NOMO-1 (cell line): ENCODE measurements at regions not wholly inside any gene's neighbourhood (a gene's known extent, or its start where the extent isn't known, plus 50 kb on each side); places are given as distances from the start of the nearest gene placed in this dataset.
A peak's percentile ranks its signal among the peaks of the same experiment; 100 is the strongest.

Experiments used
- DNase-seq, 2 experiments: peaks; one replicate each; lab custom pipeline; 2025; ENCODE audit not compliant: unreplicated experiment in 2 of 2; lab: John Stamatoyannopoulos, UW

GRCh38 chr7:32428546-32428945 is 61.6 kb downstream of the LSM5 start:
- no peak for DNase-seq

- DNase-seq: no peak
Measured at GRCh38 chr7:32427769-32428291, 62.4 kb downstream of the LSM5 start.

GRCh38 chr7:32416846-32417245 is 73.3 kb downstream of the LSM5 start:
- no peak for DNase-seq

GRCh38 chr7:32415936-32416335 is 74.2 kb downstream of the LSM5 start:
- DNase-seq: no peak

GRCh38 chr7:32415519-32415918 is 74.7 kb downstream of the LSM5 start:
- DNase-seq: no peak

GRCh38 chr7:32412471-32412870 is 77.7 kb downstream of the LSM5 start:
- DNase-seq: no peak

- no peak for DNase-seq
Measured at GRCh38 chr7:32410545-32410944, 79.6 kb downstream of the LSM5 start.

GRCh38 chr7:32406386-32406785 is 83.8 kb downstream of the LSM5 start:
- DNase-seq: no peak

GRCh38 chr7:32403463-32404229 is 86.5 kb downstream of the LSM5 start:
- DNase-seq: no peak

- DNase-seq: no peak
Measured at GRCh38 chr7:32400676-32401075, 89.5 kb downstream of the LSM5 start.

GRCh38 chr7:32399311-32399710 is 90.9 kb downstream of the LSM5 start:
- no peak for DNase-seq

- DNase-seq: no peak
Measured at GRCh38 chr7:32395168-32395567, 95.0 kb downstream of the LSM5 start.

- DNase-seq: no peak
Measured at GRCh38 chr7:32393861-32394260, 96.3 kb downstream of the LSM5 start.

GRCh38 chr7:32390210-32390609 is 100.0 kb downstream of the LSM5 start:
- DNase-seq: no peak

GRCh38 chr7:32385316-32385956 is 104.7 kb downstream of the LSM5 start:
- DNase-seq: no peak

- DNase-seq: no peak
Measured at GRCh38 chr7:32381024-32381601, 109.1 kb downstream of the LSM5 start.

- DNase-seq: no peak
Measured at GRCh38 chr7:32379510-32380112, 110.6 kb downstream of the LSM5 start.

GRCh38 chr7:32378988-32379387 is 111.2 kb downstream of the LSM5 start:
- DNase-seq: no peak

- DNase-seq: no peak
Measured at GRCh38 chr7:32364581-32364980, 125.6 kb downstream of the LSM5 start.

- no peak for DNase-seq
Measured at GRCh38 chr7:32360127-32360526, 130.1 kb downstream of the LSM5 start.

GRCh38 chr7:32357535-32358277 is 132.5 kb downstream of the LSM5 start:
- peak in 1 of 2 experiments; percentile 28 for DNase-seq
